ENCODE measurements at regions not wholly inside any gene's neighbourhood (a gene's known extent, or its start where the extent isn't known, plus 50 kb on each side); places are given as distances from the start of the nearest gene placed in this dataset.

- TF ChIP-seq CTCF (conservative IDR thresholded peaks at IDR 0.05), result no peak
- TF ChIP-seq ZFX (IDR thresholded peaks at IDR 0.05), result no peak
Measured at GRCh38 chr14:86050072-86050683, 520.2 kb downstream of the FLRT2 start.

All from C4-2B (cell line).